Endothelial cell of umbilical vein (primary cell): ENCODE measurements at regions not wholly inside any gene's neighbourhood (a gene's known extent, or its start where the extent isn't known, plus 50 kb on each side); places are given as distances from the start of the nearest gene placed in this dataset.

ENCODE experiments used
- BruUV-seq: library from RNA; stranded (reverse); fragments of 400-500 nt; replicated peaks from 2 replicates; lab custom pipeline; 2021; lab: Mats Ljungman, UMichigan
- CTCF ChIA-PET: fragments of 300-600, 350-600 bp; sonication (Branson Sonifier 250); formaldehyde crosslinking; loops from one replicate; lab custom pipeline; 2021; ENCODE audit warnings: antibody characterized with exemption, inconsistent platforms; lab: Charles Lee
- POLR2A ChIA-PET: fragments of 300-600, 350-600 bp; sonication (Branson Sonifier 250); formaldehyde crosslinking; loops from one replicate; lab custom pipeline; 2021; ENCODE audit warnings: antibody characterized with exemption, inconsistent platforms; lab: Charles Lee
- DNase-seq: peaks from one replicate; pipeline ENCODE4 v3.0.0-alpha.2; 2011; ENCODE audit warnings: low read depth, low spot score
- FAIRE-seq: peaks from 2 replicates; lab custom pipeline; 2011; peaks lifted over from hg19 to GRCh38; lab: Jason Lieb, UNC
- H2AFZ ChIP-seq: 2 replicates; pipeline ENCODE4 v1.6.0; 2012; ENCODE audit warnings: low read depth, low read length, control low read depth, inconsistent platforms
- H3K27ac ChIP-seq: 2 replicates; pipeline ENCODE4 v1.5.1; 2011; ENCODE audit warnings: low read depth, mild to moderate bottlenecking, control low read depth, low read length, moderate library complexity; ENCODE audit not compliant: insufficient read depth
- H3K27me3 ChIP-seq, 2 experiments: 2 replicates each; pipeline versions ENCODE4 v1.6.0 to v1.6.1; 2011; ENCODE audit warnings: low read length in 2 of 2, mixed read lengths in 1 of 2; ENCODE audit not compliant: control insufficient read depth in 2 of 2, insufficient read depth in 2 of 2
- H3K36me3 ChIP-seq, 2 experiments: 2 replicates in 1 of 2; 3 replicates in 1 of 2; pipeline ENCODE4 v1.5.1; 2011; ENCODE audit warnings: low read length in 2 of 2, mild to moderate bottlenecking in 1 of 2, moderate library complexity in 1 of 2; ENCODE audit not compliant: control insufficient read depth in 2 of 2, insufficient read depth in 2 of 2; ENCODE audit errors: extremely low read depth in 1 of 2
- H3K4me1 ChIP-seq: 3 replicates; pipeline ENCODE4 v1.5.1; 2011; ENCODE audit warnings: mild to moderate bottlenecking, low read length; ENCODE audit not compliant: control insufficient read depth, insufficient read depth; ENCODE audit errors: extremely low read depth
- H3K4me2 ChIP-seq: 2 replicates; pipeline ENCODE4 v1.6.1; 2011; ENCODE audit warnings: low read length, control low read depth, mixed read lengths; ENCODE audit not compliant: insufficient read depth
- H3K4me3 ChIP-seq, 3 experiments: fragments of 200-600 bp in 1 of 3; sonication (generic), shearing (Covaris generic) in 1 of 3; replicated peaks in 1 of 3; 2 replicates each; pipeline ENCODE4 v1.5.1; 2011 to 2016; ENCODE audit warnings: control low read depth in 3 of 3, low read length in 3 of 3, mild to moderate bottlenecking in 2 of 3, inconsistent platforms in 1 of 3, low read depth in 1 of 3, moderate library complexity in 1 of 3; ENCODE audit not compliant: insufficient read depth in 1 of 3
- H3K79me2 ChIP-seq: 2 replicates; pipeline ENCODE4 v1.6.0; 2012; ENCODE audit warnings: low read length, inconsistent platforms; ENCODE audit not compliant: control insufficient read depth, insufficient read depth
- H3K9ac ChIP-seq: replicated peaks from 2 replicates; pipeline ENCODE3; 2011; ENCODE audit warnings: low read length, control low read depth; ENCODE audit not compliant: insufficient read depth; ENCODE audit errors: extremely low read depth
- H3K9me1 ChIP-seq: replicated peaks from 3 replicates; pipeline ENCODE4 v1.6.0; 2011; ENCODE audit warnings: mild to moderate bottlenecking, low read length; ENCODE audit not compliant: control insufficient read depth, insufficient read depth; ENCODE audit errors: extremely low read depth
- H3K9me3 ChIP-seq: replicated peaks from 2 replicates; pipeline ENCODE4 v1.5.1; 2012; ENCODE audit warnings: low read length, inconsistent platforms; ENCODE audit not compliant: control insufficient read depth, insufficient read depth
- H4K20me1 ChIP-seq: replicated peaks from 2 replicates; pipeline ENCODE3; 2011; ENCODE audit warnings: mild to moderate bottlenecking, low read length; ENCODE audit not compliant: control insufficient read depth, insufficient read depth; ENCODE audit errors: extremely low read depth
- CTCF ChIP-seq, 2 donors: IDR thresholded peaks; 1 replicate in 1 of 2; 2 replicates in 1 of 2; pipeline ENCODE4 v1.5.1; 2011; ENCODE audit warnings: low read length in 2 of 2, mild to moderate bottlenecking in 2 of 2, moderate library complexity in 2 of 2, control low read depth in 1 of 2, inconsistent platforms in 1 of 2, low read depth in 1 of 2; ENCODE audit not compliant: insufficient read depth in 1 of 2; ENCODE audit errors: extremely low read depth in 1 of 2
- EZH2 ChIP-seq: IDR thresholded peaks from 2 replicates; pipeline ENCODE4 v1.6.1; 2012; ENCODE audit warnings: borderline replicate concordance, low read depth, mild to moderate bottlenecking, moderate library complexity, low read length, inconsistent platforms; ENCODE audit not compliant: severe bottlenecking
- FOS ChIP-seq: IDR thresholded peaks from 2 replicates; pipeline ENCODE4 v1.6.1; 2011; ENCODE audit warnings: mild to moderate bottlenecking, low read length, moderate library complexity, borderline replicate concordance; ENCODE audit not compliant: insufficient read depth
- GATA2 ChIP-seq: IDR thresholded peaks from 2 replicates; pipeline ENCODE4 v1.7.0; 2011; ENCODE audit warnings: low read depth, mild to moderate bottlenecking, moderate library complexity, mixed read lengths, low read length; ENCODE audit not compliant: insufficient read length, insufficient read depth
- JUN ChIP-seq: IDR thresholded peaks from 2 replicates; pipeline ENCODE4 v1.6.1; 2011; ENCODE audit warnings: borderline replicate concordance, low read depth; ENCODE audit not compliant: insufficient read length, insufficient read depth
- MAX ChIP-seq: IDR thresholded peaks from 2 replicates; pipeline ENCODE4 v1.6.1; 2011; ENCODE audit not compliant: insufficient read depth, insufficient read length
- MYC ChIP-seq: IDR thresholded peaks from one replicate; pipeline ENCODE4 v1.6.1; 2011; ENCODE audit warnings: mild to moderate bottlenecking, low read depth, low read length
- POLR2A ChIP-seq: IDR thresholded peaks from 2 replicates; pipeline ENCODE4 v1.6.1; 2012; ENCODE audit warnings: low read depth, mild to moderate bottlenecking, control low read depth, low read length
- POLR2AphosphoS5 ChIP-seq: IDR thresholded peaks from 2 replicates; pipeline ENCODE4 v1.6.1; 2012; ENCODE audit warnings: low read depth, mild to moderate bottlenecking, control low read depth, low read length, moderate library complexity; ENCODE audit not compliant: insufficient read depth
- dilution Hi-C: fragments of 300-500 bp; cut with MboI; formaldehyde crosslinking; loops from one replicate; pipeline ENCODE4 v1.15.0; 2019; ENCODE audit warnings: low sequenced_read_pairs; ENCODE audit not compliant: extremely low pct_ligation_motif_present
- intact Hi-C: fragments of 100-400 bp; cut with micrococcal nuclease; formaldehyde crosslinking; loops from one replicate; pipeline ENCODE4 v1.10.0; 2022

GRCh38 chr3:162398554-162398953 is 901.9 kb downstream of the OTOL1 start:
- Histone ChIP-seq H3K4me3 (no peak overlapping the region), H4K20me1 (no peaks in the 10 kb centered on the region), H2AFZ (no peak overlapping the region), H3K4me2 (no peak overlapping the region), H3K27ac (no peak overlapping the region), H3K36me3 (no peaks in the 10 kb centered on the region), H3K9ac (no peak overlapping the region), H3K4me1 (no peaks in the 10 kb centered on the region), H3K79me2 (no peaks in the 10 kb centered on the region), H3K27me3 (no peaks in the 10 kb centered on the region), H3K9me3 (peaks cover 3% of the 10 kb centered on the region), H3K9me1 (no peaks in the 10 kb centered on the region)
- CTCF ChIA-PET = no interaction called here
- TF ChIP-seq MYC (no peak), POLR2A (no peak), CTCF (IDR thresholded peaks at IDR 0.05; ENCODE audit: extremely low read depth in 1 of 2, insufficient read depth in 1 of 2, low read depth in 1 of 2, low read length in 2 of 2) (no peak), MAX (no peak), EZH2 (no peak), GATA2 (no peak), JUN (no peak), FOS (no peak), POLR2AphosphoS5 (no peak)
- DNase-seq = no peak
- intact Hi-C loops = no loop called here
- no TSS peak for BruUV-seq
- no peak for FAIRE-seq
- POLR2A ChIA-PET = no interaction called here
- dilution Hi-C loops = no loop called here
